Fibroblast of pulmonary artery (primary cell): ENCODE measurements at regions not wholly inside any gene's neighbourhood (a gene's known extent, or its start where the extent isn't known, plus 50 kb on each side); places are given as distances from the start of the nearest gene placed in this dataset.
A peak's percentile ranks its signal among the peaks of the same experiment; 100 is the strongest.

Experiments used
- DNase-seq: peaks from one replicate; pipeline ENCODE4 v3.0.0-alpha.2; 2010; ENCODE audit warnings: low read depth
- H3K4me3 ChIP-seq: replicated peaks from 2 replicates; pipeline ENCODE4 v1.5.1; 2011; ENCODE audit warnings: low read depth, mild to moderate bottlenecking, control low read depth, low read length, moderate library complexity
- TF ChIP-seq, protein P1 (sequence below): IDR thresholded peaks from 2 replicates; pipeline ENCODE4 v1.5.1; 2011; ENCODE audit warnings: mild to moderate bottlenecking, control low read depth, low read length, inconsistent platforms; ENCODE audit errors: missing control alignments

DNA sequence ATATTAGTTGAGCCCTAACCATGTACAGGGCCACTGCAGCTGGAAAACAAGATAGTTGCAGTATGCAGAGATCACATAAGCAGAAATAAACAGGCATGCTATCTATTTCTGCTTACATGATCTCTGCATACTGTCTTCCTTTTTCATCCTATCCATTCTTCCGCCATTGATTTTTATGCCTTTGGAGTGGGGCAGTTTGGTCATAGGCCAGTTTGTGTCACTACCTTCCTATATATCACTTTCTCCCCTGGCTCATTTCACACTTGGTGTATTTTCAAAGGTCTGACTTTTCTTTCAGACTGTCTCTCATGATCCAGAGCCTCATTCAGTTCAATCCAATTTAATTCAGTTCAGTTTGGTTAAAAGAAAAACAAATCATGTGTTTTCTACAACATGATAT, 829.6 kb downstream of the KCNA4 start:
- TF ChIP-seq, protein P1, sequence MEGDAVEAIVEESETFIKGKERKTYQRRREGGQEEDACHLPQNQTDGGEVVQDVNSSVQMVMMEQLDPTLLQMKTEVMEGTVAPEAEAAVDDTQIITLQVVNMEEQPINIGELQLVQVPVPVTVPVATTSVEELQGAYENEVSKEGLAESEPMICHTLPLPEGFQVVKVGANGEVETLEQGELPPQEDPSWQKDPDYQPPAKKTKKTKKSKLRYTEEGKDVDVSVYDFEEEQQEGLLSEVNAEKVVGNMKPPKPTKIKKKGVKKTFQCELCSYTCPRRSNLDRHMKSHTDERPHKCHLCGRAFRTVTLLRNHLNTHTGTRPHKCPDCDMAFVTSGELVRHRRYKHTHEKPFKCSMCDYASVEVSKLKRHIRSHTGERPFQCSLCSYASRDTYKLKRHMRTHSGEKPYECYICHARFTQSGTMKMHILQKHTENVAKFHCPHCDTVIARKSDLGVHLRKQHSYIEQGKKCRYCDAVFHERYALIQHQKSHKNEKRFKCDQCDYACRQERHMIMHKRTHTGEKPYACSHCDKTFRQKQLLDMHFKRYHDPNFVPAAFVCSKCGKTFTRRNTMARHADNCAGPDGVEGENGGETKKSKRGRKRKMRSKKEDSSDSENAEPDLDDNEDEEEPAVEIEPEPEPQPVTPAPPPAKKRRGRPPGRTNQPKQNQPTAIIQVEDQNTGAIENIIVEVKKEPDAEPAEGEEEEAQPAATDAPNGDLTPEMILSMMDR: no peak
- DNase-seq: no peak
- no peak overlapping the region for H3K4me3 ChIP-seq

DNA sequence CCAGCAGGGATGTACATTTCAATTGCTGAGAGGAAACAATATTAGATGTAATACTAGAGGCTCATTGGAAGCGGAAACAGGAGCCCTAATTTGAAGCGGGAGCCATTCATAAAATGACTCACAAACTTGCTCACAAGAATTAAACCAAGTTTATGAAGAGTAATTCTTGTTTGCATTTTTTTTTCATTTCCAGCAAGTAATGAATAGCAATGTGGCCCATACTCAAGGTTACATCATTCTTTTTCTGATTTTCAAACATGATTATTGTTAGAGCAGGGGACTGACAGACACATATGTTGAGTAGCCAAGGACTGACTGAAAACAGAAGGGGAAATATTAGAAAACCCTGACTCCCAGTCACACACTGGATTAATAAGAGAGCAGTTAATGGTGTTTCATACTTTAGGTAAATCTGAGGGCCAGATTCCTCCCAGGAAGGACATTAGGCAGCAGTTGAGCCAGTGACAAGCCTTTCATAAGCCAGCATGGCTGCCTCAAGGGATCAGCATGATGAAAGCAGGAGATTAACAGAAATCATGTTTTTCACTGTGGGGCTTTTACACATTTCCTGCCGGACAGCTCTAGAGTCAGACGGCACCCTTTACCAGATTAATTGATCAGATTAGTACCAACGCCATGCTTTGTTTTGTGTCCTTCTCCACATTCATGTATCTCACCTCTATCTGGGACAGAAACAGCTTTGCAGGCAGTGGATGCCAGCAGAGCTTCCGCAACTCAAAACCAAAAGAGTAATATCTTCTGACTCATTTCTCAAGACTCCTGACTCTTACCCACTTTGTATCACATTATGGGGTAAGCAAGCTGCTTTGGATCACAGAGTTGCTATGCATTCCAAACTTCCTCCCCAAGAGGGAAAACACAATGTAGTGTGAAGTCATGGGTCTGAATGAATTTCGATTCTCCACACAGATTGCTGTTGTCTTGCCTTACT, 831.6 kb downstream of the KCNA4 start:
- peak overlapping the region; percentile 13 for H3K4me3 ChIP-seq
- peak; percentile 98 for DNase-seq

DNA sequence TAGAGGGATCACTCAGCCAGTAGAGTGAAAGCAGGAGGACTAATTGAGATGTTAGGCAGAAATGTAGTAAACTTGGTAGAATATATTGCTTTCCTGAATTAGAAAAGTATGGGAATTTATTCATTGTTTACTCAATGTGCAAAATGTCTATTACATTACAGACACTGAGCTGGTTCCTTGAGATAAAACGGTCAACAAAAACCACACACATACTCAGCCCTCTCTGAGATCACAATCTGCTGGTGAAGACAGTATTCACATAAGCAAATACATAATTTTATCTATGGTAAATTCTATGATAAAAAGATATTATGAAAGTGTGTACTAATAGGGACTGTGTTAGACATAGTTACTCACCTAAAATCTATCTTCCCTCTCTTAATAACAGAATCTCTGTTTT, 833.5 kb downstream of the KCNA4 start:
- H3K4me3 ChIP-seq: no peak overlapping the region

More for the DNA sequence above, 831.6 kb downstream of the KCNA4 start:
- TF ChIP-seq, protein P1: no peak

DNA sequence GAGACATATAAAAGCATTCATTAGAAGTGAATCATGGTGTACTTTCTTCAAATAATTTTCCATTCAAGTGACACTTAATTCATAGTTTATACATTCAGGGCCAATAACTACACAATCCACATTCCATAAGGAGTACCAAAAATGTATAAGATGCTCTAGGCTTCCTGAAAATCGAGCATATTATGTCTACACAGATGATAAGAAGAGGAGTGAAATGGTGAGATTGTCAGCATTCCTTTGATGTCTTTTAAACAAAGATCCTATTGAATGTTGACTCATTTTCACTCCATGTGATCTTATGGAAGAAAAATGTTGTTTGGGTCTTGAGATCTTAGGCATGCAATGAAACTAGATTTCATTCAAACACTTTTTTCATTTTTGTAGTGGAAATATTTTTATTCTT, 843.2 kb downstream of the KCNA4 start:
- H3K4me3 ChIP-seq: no peak overlapping the region
- TF ChIP-seq, protein P1: no peak
- peak; percentile 85 for DNase-seq

More for the DNA sequence above, 833.5 kb downstream of the KCNA4 start:
- DNase-seq: no peak
- TF ChIP-seq, protein P1: no peak

DNA sequence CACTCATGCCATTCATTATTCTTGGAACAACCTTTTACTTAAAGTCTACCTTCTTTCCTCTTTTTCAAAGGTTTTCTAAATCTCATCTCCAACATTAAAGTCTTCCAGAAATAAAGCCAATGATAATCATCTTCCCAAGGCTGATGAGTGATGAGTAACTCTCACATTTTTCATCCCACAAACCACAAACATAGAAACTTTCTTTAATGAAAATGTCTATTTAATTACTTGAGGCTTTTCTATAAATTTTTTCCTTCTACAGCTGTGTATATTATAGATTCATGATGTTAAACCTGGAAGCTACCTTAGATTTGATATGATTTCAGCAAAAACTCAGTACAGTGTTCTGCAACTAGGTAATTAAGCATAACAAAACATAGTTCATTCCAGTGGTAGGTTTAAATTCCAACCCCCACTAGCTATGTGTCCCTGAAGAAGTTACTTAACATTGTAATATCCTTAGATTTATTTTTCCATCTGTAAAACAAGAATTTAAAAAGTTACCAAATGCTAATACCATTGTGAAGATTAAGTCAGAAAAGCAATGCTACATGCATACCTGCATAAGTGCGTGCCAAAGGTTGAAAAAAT, 845.4 kb downstream of the KCNA4 start:
- DNase-seq: no peak

DNA sequence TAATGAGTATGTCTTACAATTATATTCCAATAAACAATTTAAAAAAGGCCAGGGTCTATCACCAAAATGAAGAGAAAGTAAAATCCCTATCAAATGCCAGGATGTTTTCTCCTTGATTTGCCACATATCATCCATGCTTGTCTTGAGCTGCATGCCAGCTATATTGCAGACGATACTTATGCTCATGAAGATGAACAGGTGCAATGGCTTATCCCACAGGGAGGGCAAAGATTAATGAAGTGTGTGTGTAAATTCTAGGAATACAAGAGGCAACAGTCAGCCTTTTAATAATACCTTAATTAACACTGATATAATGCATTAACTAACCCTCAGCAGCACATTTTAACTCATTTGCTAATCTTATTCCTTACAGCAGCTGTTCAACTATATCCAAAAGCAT, 850.5 kb downstream of the KCNA4 start:
- no peak overlapping the region for H3K4me3 ChIP-seq
- TF ChIP-seq, protein P1: no peak
- DNase-seq: no peak

More for the DNA sequence above, 845.4 kb downstream of the KCNA4 start:
- TF ChIP-seq, protein P1: no peak
- no peak overlapping the region for H3K4me3 ChIP-seq
